Endothelial cell of umbilical vein (primary cell): ENCODE measurements at regions not wholly inside any gene's neighbourhood (a gene's known extent, or its start where the extent isn't known, plus 50 kb on each side); places are given as distances from the start of the nearest gene placed in this dataset.

Experiments used
- BruUV-seq: library from RNA; stranded (reverse); fragments of 400-500 nt; replicated peaks from 2 replicates; lab custom pipeline; 2021; lab: Mats Ljungman, UMichigan
- CTCF ChIA-PET: fragments of 300-600, 350-600 bp; sonication (Branson Sonifier 250); formaldehyde crosslinking; loops from one replicate; lab custom pipeline; 2021; ENCODE audit warnings: antibody characterized with exemption, inconsistent platforms; lab: Charles Lee
- POLR2A ChIA-PET: fragments of 300-600, 350-600 bp; sonication (Branson Sonifier 250); formaldehyde crosslinking; loops from one replicate; lab custom pipeline; 2021; ENCODE audit warnings: antibody characterized with exemption, inconsistent platforms; lab: Charles Lee
- DNase-seq: peaks from one replicate; pipeline ENCODE4 v3.0.0-alpha.2; 2011; ENCODE audit warnings: low read depth, low spot score
- FAIRE-seq: peaks from 2 replicates; lab custom pipeline; 2011; peaks lifted over from hg19 to GRCh38; lab: Jason Lieb, UNC
- H2AFZ ChIP-seq: 2 replicates; pipeline ENCODE4 v1.6.0; 2012; ENCODE audit warnings: low read depth, low read length, control low read depth, inconsistent platforms
- H3K27ac ChIP-seq: 2 replicates; pipeline ENCODE4 v1.5.1; 2011; ENCODE audit warnings: low read depth, mild to moderate bottlenecking, control low read depth, low read length, moderate library complexity; ENCODE audit not compliant: insufficient read depth
- H3K27me3 ChIP-seq, 2 experiments: 2 replicates each; pipeline versions ENCODE4 v1.6.0 to v1.6.1; 2011; ENCODE audit warnings: low read length in 2 of 2, mixed read lengths in 1 of 2; ENCODE audit not compliant: control insufficient read depth in 2 of 2, insufficient read depth in 2 of 2
- H3K36me3 ChIP-seq, 2 experiments: 2 replicates in 1 of 2; 3 replicates in 1 of 2; pipeline ENCODE4 v1.5.1; 2011; ENCODE audit warnings: low read length in 2 of 2, mild to moderate bottlenecking in 1 of 2, moderate library complexity in 1 of 2; ENCODE audit not compliant: control insufficient read depth in 2 of 2, insufficient read depth in 2 of 2; ENCODE audit errors: extremely low read depth in 1 of 2
- H3K4me1 ChIP-seq: 3 replicates; pipeline ENCODE4 v1.5.1; 2011; ENCODE audit warnings: mild to moderate bottlenecking, low read length; ENCODE audit not compliant: control insufficient read depth, insufficient read depth; ENCODE audit errors: extremely low read depth
- H3K4me2 ChIP-seq: 2 replicates; pipeline ENCODE4 v1.6.1; 2011; ENCODE audit warnings: low read length, control low read depth, mixed read lengths; ENCODE audit not compliant: insufficient read depth
- H3K4me3 ChIP-seq, 3 experiments: fragments of 200-600 bp in 1 of 3; sonication (generic), shearing (Covaris generic) in 1 of 3; replicated peaks in 1 of 3; 2 replicates each; pipeline ENCODE4 v1.5.1; 2011 to 2016; ENCODE audit warnings: control low read depth in 3 of 3, low read length in 3 of 3, mild to moderate bottlenecking in 2 of 3, inconsistent platforms in 1 of 3, low read depth in 1 of 3, moderate library complexity in 1 of 3; ENCODE audit not compliant: insufficient read depth in 1 of 3
- H3K79me2 ChIP-seq: 2 replicates; pipeline ENCODE4 v1.6.0; 2012; ENCODE audit warnings: low read length, inconsistent platforms; ENCODE audit not compliant: control insufficient read depth, insufficient read depth
- H3K9ac ChIP-seq: replicated peaks from 2 replicates; pipeline ENCODE3; 2011; ENCODE audit warnings: low read length, control low read depth; ENCODE audit not compliant: insufficient read depth; ENCODE audit errors: extremely low read depth
- H3K9me1 ChIP-seq: replicated peaks from 3 replicates; pipeline ENCODE4 v1.6.0; 2011; ENCODE audit warnings: mild to moderate bottlenecking, low read length; ENCODE audit not compliant: control insufficient read depth, insufficient read depth; ENCODE audit errors: extremely low read depth
- H3K9me3 ChIP-seq: replicated peaks from 2 replicates; pipeline ENCODE4 v1.5.1; 2012; ENCODE audit warnings: low read length, inconsistent platforms; ENCODE audit not compliant: control insufficient read depth, insufficient read depth
- H4K20me1 ChIP-seq: replicated peaks from 2 replicates; pipeline ENCODE3; 2011; ENCODE audit warnings: mild to moderate bottlenecking, low read length; ENCODE audit not compliant: control insufficient read depth, insufficient read depth; ENCODE audit errors: extremely low read depth
- EZH2 ChIP-seq: IDR thresholded peaks from 2 replicates; pipeline ENCODE4 v1.6.1; 2012; ENCODE audit warnings: borderline replicate concordance, low read depth, mild to moderate bottlenecking, moderate library complexity, low read length, inconsistent platforms; ENCODE audit not compliant: severe bottlenecking
- FOS ChIP-seq: IDR thresholded peaks from 2 replicates; pipeline ENCODE4 v1.6.1; 2011; ENCODE audit warnings: mild to moderate bottlenecking, low read length, moderate library complexity, borderline replicate concordance; ENCODE audit not compliant: insufficient read depth
- GATA2 ChIP-seq: IDR thresholded peaks from 2 replicates; pipeline ENCODE4 v1.7.0; 2011; ENCODE audit warnings: low read depth, mild to moderate bottlenecking, moderate library complexity, mixed read lengths, low read length; ENCODE audit not compliant: insufficient read length, insufficient read depth
- JUN ChIP-seq: IDR thresholded peaks from 2 replicates; pipeline ENCODE4 v1.6.1; 2011; ENCODE audit warnings: borderline replicate concordance, low read depth; ENCODE audit not compliant: insufficient read length, insufficient read depth
- MYC ChIP-seq: IDR thresholded peaks from one replicate; pipeline ENCODE4 v1.6.1; 2011; ENCODE audit warnings: mild to moderate bottlenecking, low read depth, low read length
- POLR2A ChIP-seq: IDR thresholded peaks from 2 replicates; pipeline ENCODE4 v1.6.1; 2012; ENCODE audit warnings: low read depth, mild to moderate bottlenecking, control low read depth, low read length
- POLR2AphosphoS5 ChIP-seq: IDR thresholded peaks from 2 replicates; pipeline ENCODE4 v1.6.1; 2012; ENCODE audit warnings: low read depth, mild to moderate bottlenecking, control low read depth, low read length, moderate library complexity; ENCODE audit not compliant: insufficient read depth
- dilution Hi-C: fragments of 300-500 bp; cut with MboI; formaldehyde crosslinking; loops from one replicate; pipeline ENCODE4 v1.15.0; 2019; ENCODE audit warnings: low sequenced_read_pairs; ENCODE audit not compliant: extremely low pct_ligation_motif_present
- intact Hi-C: fragments of 100-400 bp; cut with micrococcal nuclease; formaldehyde crosslinking; loops from one replicate; pipeline ENCODE4 v1.10.0; 2022
- TF ChIP-seq, protein P1 (sequence below), 2 donors: IDR thresholded peaks; 1 replicate in 1 of 2; 2 replicates in 1 of 2; pipeline ENCODE4 v1.5.1; 2011; ENCODE audit warnings: low read length in 2 of 2, mild to moderate bottlenecking in 2 of 2, moderate library complexity in 2 of 2, control low read depth in 1 of 2, inconsistent platforms in 1 of 2, low read depth in 1 of 2; ENCODE audit not compliant: insufficient read depth in 1 of 2; ENCODE audit errors: extremely low read depth in 1 of 2
- TF ChIP-seq, protein P2 (sequence below): IDR thresholded peaks from 2 replicates; pipeline ENCODE4 v1.6.1; 2011; ENCODE audit not compliant: insufficient read depth, insufficient read length

DNA sequence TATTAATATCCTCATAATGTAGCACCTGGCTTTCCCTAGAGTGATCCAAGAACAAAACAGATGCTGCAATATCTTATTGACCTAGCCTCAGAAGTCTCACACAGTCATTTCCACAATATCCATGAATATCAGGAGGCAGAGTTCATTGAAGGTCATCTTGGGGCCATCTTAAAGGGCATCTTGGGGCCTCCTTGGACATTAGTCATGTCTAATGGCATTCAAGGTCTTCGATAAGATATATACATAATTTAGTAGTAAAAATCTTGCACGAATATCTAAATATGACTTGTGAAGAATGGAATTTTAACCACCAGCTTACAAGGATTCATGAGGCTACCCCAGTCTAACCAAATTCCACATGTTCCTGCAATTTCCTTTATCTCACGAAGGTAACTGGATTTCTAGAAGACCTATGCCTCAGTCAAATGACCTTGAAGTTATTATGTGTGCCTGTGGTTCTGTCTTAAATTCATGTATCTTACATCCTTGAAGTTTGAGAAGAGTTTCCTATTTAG is 163.6 kb upstream of the SPEF2 start:
- intact Hi-C loops, result no loop called here
- no peaks in the 10 kb centered on the region for H3K36me3 ChIP-seq
- DNase-seq, result no peak
- no peak for TF ChIP-seq POLR2A
- TF ChIP-seq, protein P1, sequence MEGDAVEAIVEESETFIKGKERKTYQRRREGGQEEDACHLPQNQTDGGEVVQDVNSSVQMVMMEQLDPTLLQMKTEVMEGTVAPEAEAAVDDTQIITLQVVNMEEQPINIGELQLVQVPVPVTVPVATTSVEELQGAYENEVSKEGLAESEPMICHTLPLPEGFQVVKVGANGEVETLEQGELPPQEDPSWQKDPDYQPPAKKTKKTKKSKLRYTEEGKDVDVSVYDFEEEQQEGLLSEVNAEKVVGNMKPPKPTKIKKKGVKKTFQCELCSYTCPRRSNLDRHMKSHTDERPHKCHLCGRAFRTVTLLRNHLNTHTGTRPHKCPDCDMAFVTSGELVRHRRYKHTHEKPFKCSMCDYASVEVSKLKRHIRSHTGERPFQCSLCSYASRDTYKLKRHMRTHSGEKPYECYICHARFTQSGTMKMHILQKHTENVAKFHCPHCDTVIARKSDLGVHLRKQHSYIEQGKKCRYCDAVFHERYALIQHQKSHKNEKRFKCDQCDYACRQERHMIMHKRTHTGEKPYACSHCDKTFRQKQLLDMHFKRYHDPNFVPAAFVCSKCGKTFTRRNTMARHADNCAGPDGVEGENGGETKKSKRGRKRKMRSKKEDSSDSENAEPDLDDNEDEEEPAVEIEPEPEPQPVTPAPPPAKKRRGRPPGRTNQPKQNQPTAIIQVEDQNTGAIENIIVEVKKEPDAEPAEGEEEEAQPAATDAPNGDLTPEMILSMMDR (IDR thresholded peaks at IDR 0.05; ENCODE audit: extremely low read depth in 1 of 2, insufficient read depth in 1 of 2, low read depth in 1 of 2, low read length in 2 of 2), result no peak
- TF ChIP-seq EZH2, result no peak
- TF ChIP-seq, protein P2, sequence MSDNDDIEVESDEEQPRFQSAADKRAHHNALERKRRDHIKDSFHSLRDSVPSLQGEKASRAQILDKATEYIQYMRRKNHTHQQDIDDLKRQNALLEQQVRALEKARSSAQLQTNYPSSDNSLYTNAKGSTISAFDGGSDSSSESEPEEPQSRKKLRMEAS, result no peak
- H3K9me3 ChIP-seq, result no peaks in the 10 kb centered on the region
- H3K79me2 ChIP-seq, result no peaks in the 10 kb centered on the region
- H3K4me1 ChIP-seq, result no peaks in the 10 kb centered on the region
- dilution Hi-C loops, result no loop called here
- no peak overlapping the region for H3K9ac ChIP-seq
- BruUV-seq, result no TSS peak
- H3K27me3 ChIP-seq, result no peaks in the 10 kb centered on the region
- no peak for FAIRE-seq
- no peak overlapping the region for H3K4me2 ChIP-seq
- POLR2A ChIA-PET, result no interaction called here
- no peaks in the 10 kb centered on the region for H4K20me1 ChIP-seq
- no peak overlapping the region for H3K27ac ChIP-seq
- H2AFZ ChIP-seq, result no peak overlapping the region
- CTCF ChIA-PET, result no interaction called here
- H3K9me1 ChIP-seq, result no peaks in the 10 kb centered on the region
- no peak overlapping the region for H3K4me3 ChIP-seq

DNA sequence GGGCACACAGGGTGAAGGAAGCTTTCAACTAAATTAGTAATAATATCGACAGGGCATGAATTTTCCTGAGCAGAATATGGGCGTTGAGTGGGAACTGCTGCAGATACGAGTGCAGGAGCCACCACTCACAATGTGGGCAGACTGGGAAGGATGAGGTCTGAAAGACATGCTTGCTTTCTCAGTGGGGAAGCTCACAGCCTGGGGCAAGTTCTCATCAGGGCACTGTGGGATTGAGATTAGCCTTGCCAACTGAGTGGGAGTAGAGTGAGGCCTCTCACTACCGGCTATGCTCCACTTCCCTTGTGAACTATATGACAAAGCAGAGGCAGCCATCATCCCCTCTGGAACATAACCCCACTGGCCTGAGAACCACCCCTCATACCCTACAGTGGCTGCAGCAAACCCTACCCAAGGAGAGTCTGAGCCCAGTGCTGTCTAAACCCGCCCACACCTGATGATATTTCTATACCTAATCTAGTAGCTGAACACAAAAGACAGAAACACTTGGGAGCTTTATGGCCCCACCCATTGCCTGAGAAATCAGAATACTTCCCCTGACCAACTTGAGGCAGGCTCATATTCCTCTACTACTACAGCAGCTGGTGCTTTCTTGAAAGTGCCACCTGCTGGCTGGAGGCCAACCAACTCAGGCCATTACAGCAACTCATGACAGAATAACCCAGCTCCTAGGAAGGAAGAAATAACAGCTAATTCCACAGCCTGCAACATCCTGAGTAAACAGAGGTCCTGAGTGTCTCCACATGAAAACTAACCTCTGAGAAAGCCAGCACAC is 173.7 kb upstream of the SPEF2 start:
- ChIA-PET CTCF (no interaction called here), POLR2A (no interaction called here)
- TF ChIP-seq, protein P2, result no peak
- TF ChIP-seq JUN (no peak), EZH2 (no peak), GATA2 (no peak), FOS (no peak), POLR2A (no peak), POLR2AphosphoS5 (no peak), MYC (no peak)
- TF ChIP-seq, protein P1 (IDR thresholded peaks at IDR 0.05; ENCODE audit: extremely low read depth in 1 of 2, insufficient read depth in 1 of 2, low read depth in 1 of 2, low read length in 2 of 2), result no peak
- FAIRE-seq (no peak), DNase-seq (no peak)
- no TSS peak for BruUV-seq
- H3K27me3 ChIP-seq, result no peaks in the 10 kb centered on the region
- no peak overlapping the region for H3K4me3 ChIP-seq
- H3K36me3 ChIP-seq, result no peaks in the 10 kb centered on the region
- no peaks in the 10 kb centered on the region for H3K4me1 ChIP-seq
- H2AFZ ChIP-seq, result no peak overlapping the region
- H3K9me3 ChIP-seq, result no peaks in the 10 kb centered on the region
- H3K4me2 ChIP-seq, result no peak overlapping the region
- no peak overlapping the region for H3K27ac ChIP-seq
- no peaks in the 10 kb centered on the region for H3K79me2 ChIP-seq
- dilution Hi-C loops, result no loop called here
- no peak overlapping the region for H3K9ac ChIP-seq
- H3K9me1 ChIP-seq, result no peaks in the 10 kb centered on the region
- intact Hi-C loops, result no loop called here
- no peaks in the 10 kb centered on the region for H4K20me1 ChIP-seq
